ENCODE measurements at regions not wholly inside any gene's neighbourhood (a gene's known extent, or its start where the extent isn't known, plus 50 kb on each side); places are given as distances from the start of the nearest gene placed in this dataset.

- H3K27ac Mint-ChIP-seq = no peak overlapping the region
- H3K9me3 Mint-ChIP-seq = no peaks in the 10 kb centered on the region
- H3K4me3 Mint-ChIP-seq = no peak overlapping the region
- peaks cover 14% of the 10 kb centered on the region for H3K4me1 Mint-ChIP-seq
- peaks cover 7% of the 10 kb centered on the region for H3K27me3 Mint-ChIP-seq
- H3K36me3 Mint-ChIP-seq = no peaks in the 10 kb centered on the region
Observed at GRCh38 chr11:8841899-8842298, 69.1 kb upstream of the AKIP1 start.

- no peaks in the 10 kb centered on the region for H3K9me3 Mint-ChIP-seq
- H3K36me3 Mint-ChIP-seq = no peaks in the 10 kb centered on the region
- H3K4me3 Mint-ChIP-seq = no peak overlapping the region
- H3K27ac Mint-ChIP-seq = no peak overlapping the region
- peaks cover 8% of the 10 kb centered on the region for H3K27me3 Mint-ChIP-seq
- H3K4me1 Mint-ChIP-seq = no peaks in the 10 kb centered on the region
Observed at GRCh38 chr11:8858808-8859207, 52.2 kb upstream of the AKIP1 start.

Data from activated naive CD4-positive, alpha-beta T cell treated with anti-CD3 and anti-CD28 coated beads, Interleukin-2, amount 50 U/mL, for 24 hours (primary cell).